Activated T-helper 1 cell treated with anti-CD3 and anti-CD28 coated beads, Interleukin-12 subunit alpha, Interleukin-12 subunit beta, Interleukin-2, Interleukin-4 antibody, amounts not matched to agents 30 ng/mL and 10 ng/mL and 1 ng/mL, durations not matched to agents 14 hours and 24 hours and 36 hours (primary cell): ENCODE measurements at regions not wholly inside any gene's neighbourhood (a gene's known extent, or its start where the extent isn't known, plus 50 kb on each side); places are given as distances from the start of the nearest gene placed in this dataset.

ENCODE experiments used
- DNase-seq: peaks from one replicate; pipeline ENCODE4 v3.0.0; 2021; ENCODE audit warnings: low spot score
- H3K27ac Mint-ChIP-seq: one replicate; pipeline ENCODE4 v1.8.0; 2021; ENCODE audit warnings: mild to moderate bottlenecking, mixed read lengths
- H3K27me3 Mint-ChIP-seq: one replicate; pipeline ENCODE4 v1.8.0; 2022; ENCODE audit warnings: mild to moderate bottlenecking, moderate library complexity, mixed read lengths; ENCODE audit not compliant: insufficient read depth
- H3K36me3 Mint-ChIP-seq: one replicate; pipeline ENCODE4 v1.8.0; 2021; ENCODE audit warnings: low read depth, mixed read lengths
- H3K4me1 Mint-ChIP-seq: one replicate; pipeline ENCODE4 v1.8.0; 2021; ENCODE audit warnings: low read depth, mixed read lengths
- H3K4me3 Mint-ChIP-seq: one replicate; pipeline ENCODE4 v1.8.0; 2021; ENCODE audit warnings: mild to moderate bottlenecking, moderate library complexity, mixed read lengths
- H3K9me3 Mint-ChIP-seq: one replicate; pipeline ENCODE4 v1.8.0; 2021; ENCODE audit warnings: mixed read lengths
- intact Hi-C: fragments of 100-400 bp; cut with micrococcal nuclease; formaldehyde crosslinking; loops from one replicate; pipeline ENCODE4 v1.15.1; 2024

DNA sequence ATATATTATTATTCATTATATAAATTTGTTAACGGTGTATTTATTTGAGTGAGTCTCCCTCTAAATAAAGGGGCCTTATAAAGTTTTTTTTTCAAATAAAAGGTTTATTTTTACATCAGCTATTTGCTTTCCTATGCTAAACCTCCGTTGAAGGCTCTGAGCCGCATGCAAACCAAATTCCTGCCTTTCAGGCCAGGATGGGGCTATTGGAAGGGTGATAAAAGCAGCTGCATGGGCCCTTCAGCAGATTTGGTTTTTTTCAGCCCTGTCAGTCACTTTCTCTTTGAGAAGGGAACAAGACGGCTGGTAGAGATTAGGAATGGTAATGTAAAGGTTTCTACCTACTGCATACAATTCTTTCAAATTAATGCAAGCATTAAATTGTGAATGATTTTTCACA, 244.2 kb downstream of the WNT5A start:
- Mint-ChIP-seq H3K4me3 (no peak overlapping the region), H3K27me3 (no peaks in the 10 kb centered on the region), H3K36me3 (no peaks in the 10 kb centered on the region), H3K9me3 (peaks cover 3% of the 10 kb centered on the region), H3K27ac (no peak overlapping the region), H3K4me1 (no peaks in the 10 kb centered on the region)
- intact Hi-C loops: no loop called here
- DNase-seq: no peak

DNA sequence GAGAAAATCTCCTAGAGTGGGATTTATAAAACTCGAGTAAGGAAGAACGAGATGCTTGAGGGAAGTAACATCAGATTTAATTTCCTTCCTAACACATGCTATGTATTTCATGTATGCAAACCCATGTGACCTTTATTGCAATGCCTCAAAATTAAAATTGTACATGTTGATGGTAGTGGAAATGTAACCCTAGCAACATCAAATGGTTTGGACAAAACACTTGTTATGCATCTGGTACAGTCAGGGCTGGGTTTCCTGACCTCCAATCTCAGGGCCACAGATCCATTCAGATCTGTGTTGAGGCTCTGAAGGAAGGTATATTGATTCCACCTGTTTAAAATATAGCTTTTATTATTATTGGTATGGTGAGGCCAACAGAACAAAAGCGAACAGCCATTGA, 246.0 kb downstream of the WNT5A start:
- DNase-seq: no peak
- peaks cover 9% of the 10 kb centered on the region for H3K9me3 Mint-ChIP-seq

DNA sequence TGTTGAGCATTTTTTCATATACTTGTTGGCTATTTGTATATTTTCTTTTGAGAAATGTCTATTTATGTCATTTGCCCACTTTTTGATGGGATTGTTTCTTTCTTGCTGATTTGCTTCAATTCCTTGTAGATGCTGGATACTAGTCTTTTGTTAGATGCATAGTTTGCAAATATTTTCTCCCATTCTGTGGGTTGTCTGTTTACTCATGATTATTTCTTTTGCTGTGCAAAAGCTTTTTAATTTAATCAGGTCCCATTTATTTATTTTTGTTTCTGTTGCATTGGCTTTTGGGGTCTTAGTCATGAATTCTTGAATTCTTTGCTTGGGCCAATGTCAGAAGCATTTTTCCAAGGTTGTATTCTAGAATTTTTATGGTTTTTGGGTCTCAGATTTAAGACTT, 251.7 kb downstream of the WNT5A start:
- intact Hi-C loops: no loop called here
- Mint-ChIP-seq H3K36me3 (no peaks in the 10 kb centered on the region), H3K4me1 (no peaks in the 10 kb centered on the region), H3K27ac (no peak overlapping the region), H3K4me3 (no peak overlapping the region), H3K9me3 (peaks cover 12% of the 10 kb centered on the region), H3K27me3 (no peaks in the 10 kb centered on the region)
- no peak for DNase-seq

More for the DNA sequence above, 246.0 kb downstream of the WNT5A start:
- intact Hi-C loops: no loop called here
- Mint-ChIP-seq H3K4me1 (no peaks in the 10 kb centered on the region), H3K27ac (no peak overlapping the region), H3K36me3 (no peaks in the 10 kb centered on the region), H3K4me3 (no peak overlapping the region), H3K27me3 (no peaks in the 10 kb centered on the region)

DNA sequence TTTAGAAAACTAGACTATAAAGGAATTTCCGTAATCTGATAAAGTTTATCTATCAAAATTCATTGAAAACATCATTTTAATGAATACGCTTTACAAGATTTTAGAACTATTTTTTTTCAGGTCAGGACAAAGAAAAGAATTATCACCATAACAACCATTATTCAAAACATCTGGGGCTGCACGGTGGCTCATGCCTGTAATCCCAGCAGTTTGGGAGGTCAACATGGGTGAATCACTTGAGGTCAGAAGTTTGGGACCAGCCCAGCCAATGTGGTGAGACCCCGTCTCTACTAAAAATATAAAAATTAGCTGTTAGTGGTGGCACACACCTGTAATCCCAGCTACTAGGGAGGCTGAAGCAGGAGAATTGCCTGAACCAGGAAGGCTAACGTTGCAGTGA, 260.4 kb downstream of the WNT5A start:
- DNase-seq: no peak

DNA sequence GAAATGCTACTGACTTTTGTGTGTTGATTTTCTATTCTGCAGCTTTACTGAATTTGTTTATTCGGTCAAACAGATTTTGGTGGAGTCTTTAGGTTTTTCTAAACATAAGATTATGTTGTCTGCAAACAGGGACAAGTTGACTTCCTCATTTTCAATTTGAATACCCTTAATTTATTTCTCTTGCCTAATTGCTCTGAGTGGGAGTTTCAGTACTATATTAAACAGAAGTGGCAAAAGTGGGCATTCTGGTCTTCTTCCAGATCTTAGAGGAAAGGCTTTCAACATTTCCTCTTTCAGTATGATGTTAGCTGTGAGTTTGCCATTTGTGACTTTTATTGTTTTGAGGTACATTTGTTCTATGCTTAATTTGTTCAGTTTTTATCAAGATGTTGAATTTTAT, 268.5 kb downstream of the WNT5A start:
- Mint-ChIP-seq H3K9me3 (peaks cover 9% of the 10 kb centered on the region), H3K4me1 (no peaks in the 10 kb centered on the region), H3K4me3 (no peak overlapping the region), H3K27ac (no peak overlapping the region), H3K27me3 (no peaks in the 10 kb centered on the region), H3K36me3 (no peaks in the 10 kb centered on the region)
- intact Hi-C loops: no loop called here
- DNase-seq: no peak

More for the DNA sequence above, 260.4 kb downstream of the WNT5A start:
- Mint-ChIP-seq H3K9me3 (no peaks in the 10 kb centered on the region), H3K27ac (no peak overlapping the region), H3K36me3 (no peaks in the 10 kb centered on the region), H3K27me3 (no peaks in the 10 kb centered on the region), H3K4me3 (no peak overlapping the region), H3K4me1 (no peaks in the 10 kb centered on the region)
- intact Hi-C loops: no loop called here

DNA sequence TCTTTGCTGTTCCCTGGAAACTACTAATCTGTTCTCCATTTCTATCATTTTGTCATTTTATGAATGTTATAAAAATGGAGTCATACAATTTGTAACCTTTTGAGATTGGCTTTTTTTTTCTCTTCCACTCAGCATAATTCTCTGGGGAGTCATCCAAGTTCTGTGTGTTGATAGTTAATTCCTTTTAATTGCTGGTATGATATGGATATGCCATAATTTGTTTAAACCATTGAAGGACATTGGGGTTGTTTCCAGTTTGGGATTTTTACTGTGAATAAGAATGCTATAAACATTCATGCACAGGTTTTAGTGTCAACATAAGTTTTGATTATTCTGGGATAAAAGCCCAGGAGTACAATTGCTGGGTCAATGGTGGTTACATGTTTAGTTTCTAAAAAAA, 279.4 kb downstream of the WNT5A start:
- intact Hi-C loops: no loop called here
- no peaks in the 10 kb centered on the region for H3K27me3 Mint-ChIP-seq
- no peak overlapping the region for H3K27ac Mint-ChIP-seq
- no peaks in the 10 kb centered on the region for H3K36me3 Mint-ChIP-seq
- H3K9me3 Mint-ChIP-seq: no peaks in the 10 kb centered on the region
- no peak overlapping the region for H3K4me3 Mint-ChIP-seq
- H3K4me1 Mint-ChIP-seq: no peaks in the 10 kb centered on the region
- no peak for DNase-seq

DNA sequence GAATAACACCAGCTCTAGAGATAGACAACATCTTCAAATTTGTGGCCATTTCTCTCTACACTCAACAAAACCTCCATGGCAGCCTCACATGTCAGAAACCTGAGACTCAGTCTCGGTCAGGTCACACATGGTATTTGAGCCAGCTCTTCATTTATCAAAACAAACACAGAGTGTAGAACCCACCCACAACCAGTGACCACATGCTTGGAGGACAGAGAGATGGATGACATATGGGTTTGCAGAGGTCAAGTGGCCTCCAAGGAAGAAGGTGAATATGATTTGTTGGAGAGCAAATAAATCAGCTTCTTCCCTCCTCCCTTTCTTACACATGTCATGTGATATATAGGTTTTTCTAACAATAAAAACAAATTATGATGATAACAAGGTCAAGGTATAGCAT, 278.1 kb upstream of the LRTM1 start:
- Mint-ChIP-seq H3K4me1 (no peaks in the 10 kb centered on the region), H3K4me3 (no peak overlapping the region), H3K36me3 (no peaks in the 10 kb centered on the region), H3K27me3 (no peaks in the 10 kb centered on the region), H3K27ac (no peak overlapping the region), H3K9me3 (no peaks in the 10 kb centered on the region)
- intact Hi-C loops: no loop called here
- DNase-seq: no peak

DNA sequence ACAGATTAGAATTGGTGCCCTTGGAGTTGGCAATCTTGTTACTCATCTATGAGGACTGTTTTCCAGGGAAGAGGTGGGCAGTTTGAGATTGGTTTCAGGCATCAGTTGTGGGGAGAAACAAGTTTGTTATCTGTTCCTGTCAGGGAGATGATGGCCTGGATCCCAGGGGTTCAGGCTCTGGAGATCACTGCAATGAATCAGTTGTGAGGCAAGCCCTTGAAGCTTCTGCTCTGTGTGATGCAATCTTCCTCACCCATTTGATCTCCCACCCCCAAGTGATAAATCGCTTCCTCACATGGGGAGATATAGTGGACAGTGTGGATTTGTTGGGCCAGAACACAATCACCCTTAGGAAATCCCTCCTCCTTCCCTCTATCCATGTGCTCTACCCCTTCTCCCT, 276.6 kb upstream of the LRTM1 start:
- Mint-ChIP-seq H3K4me3 (no peak overlapping the region), H3K9me3 (no peaks in the 10 kb centered on the region), H3K36me3 (no peaks in the 10 kb centered on the region), H3K27me3 (no peaks in the 10 kb centered on the region), H3K27ac (no peak overlapping the region), H3K4me1 (no peaks in the 10 kb centered on the region)
- intact Hi-C loops: no loop called here
- DNase-seq: no peak

DNA sequence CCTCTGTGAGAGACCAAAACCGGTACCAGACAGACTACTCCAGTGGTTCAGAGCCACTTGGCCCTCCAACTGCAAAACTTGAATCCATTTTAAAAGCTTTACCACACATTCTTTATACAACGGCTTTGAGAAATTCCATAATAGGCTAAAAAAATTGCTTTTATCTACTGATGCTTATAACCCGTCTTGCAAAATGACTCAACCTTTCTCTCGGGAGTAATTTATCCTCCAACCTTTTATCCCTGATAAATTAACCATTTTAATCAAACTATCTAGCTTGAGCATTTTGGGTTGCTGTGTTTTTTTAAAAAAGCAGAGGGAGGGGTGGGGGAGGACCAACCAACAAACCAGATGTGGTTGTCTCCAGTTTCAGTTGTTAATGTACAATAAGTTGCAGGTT, 275.7 kb upstream of the LRTM1 start:
- no peaks in the 10 kb centered on the region for H3K36me3 Mint-ChIP-seq
- no peaks in the 10 kb centered on the region for H3K27me3 Mint-ChIP-seq
- intact Hi-C loops: no loop called here
- DNase-seq: no peak
- H3K4me1 Mint-ChIP-seq: no peaks in the 10 kb centered on the region
- H3K4me3 Mint-ChIP-seq: no peak overlapping the region
- H3K27ac Mint-ChIP-seq: no peak overlapping the region
- no peaks in the 10 kb centered on the region for H3K9me3 Mint-ChIP-seq

DNA sequence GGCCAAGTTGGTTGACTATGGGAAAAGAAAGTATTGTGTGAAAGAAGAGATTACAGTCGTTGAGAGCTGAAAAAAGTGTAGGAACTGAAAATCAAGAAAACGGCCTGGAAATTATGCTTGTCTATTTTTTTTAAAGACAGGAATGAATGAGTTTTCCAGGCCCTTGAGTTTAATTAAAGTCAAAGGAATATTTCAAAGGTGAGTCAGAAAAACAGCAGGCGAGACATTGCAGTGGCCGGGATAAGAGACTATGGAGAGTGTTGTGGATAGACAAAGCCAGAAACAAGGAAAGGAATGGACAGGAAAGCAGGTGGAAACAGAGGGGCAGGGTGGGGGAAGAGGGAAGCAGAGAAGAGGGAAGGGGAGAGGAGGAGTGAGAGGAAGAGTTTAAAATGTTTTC, 275.1 kb upstream of the LRTM1 start:
- H3K4me3 Mint-ChIP-seq: no peak overlapping the region
- no peaks in the 10 kb centered on the region for H3K36me3 Mint-ChIP-seq
- no peaks in the 10 kb centered on the region for H3K4me1 Mint-ChIP-seq
- no peaks in the 10 kb centered on the region for H3K9me3 Mint-ChIP-seq
- peaks cover 2% of the 10 kb centered on the region for H3K27me3 Mint-ChIP-seq
- no peak for DNase-seq
- intact Hi-C loops: no loop called here
- H3K27ac Mint-ChIP-seq: no peak overlapping the region

DNA sequence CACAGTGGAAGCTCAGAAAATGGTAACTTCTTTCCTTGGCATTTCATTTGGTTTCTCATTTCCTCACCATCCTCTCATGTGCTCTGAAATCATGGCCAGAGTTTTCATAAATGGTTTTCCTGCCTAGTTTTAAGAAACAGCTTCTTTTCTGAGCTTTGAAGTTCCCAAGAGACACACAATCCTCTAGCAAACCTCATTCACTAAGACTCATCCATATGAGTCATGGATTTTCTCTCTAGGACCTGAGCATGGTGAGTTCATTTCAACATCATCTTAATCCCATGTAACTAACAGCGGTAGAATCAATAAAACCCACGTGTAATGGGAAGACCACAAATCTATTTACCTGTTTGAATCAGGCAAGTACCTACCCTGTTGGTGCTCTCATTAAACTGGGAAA, 274.5 kb upstream of the LRTM1 start:
- intact Hi-C loops: no loop called here
- Mint-ChIP-seq H3K27ac (no peak overlapping the region), H3K36me3 (no peaks in the 10 kb centered on the region), H3K9me3 (no peaks in the 10 kb centered on the region), H3K27me3 (peaks cover 2% of the 10 kb centered on the region), H3K4me3 (no peak overlapping the region), H3K4me1 (no peaks in the 10 kb centered on the region)
- DNase-seq: no peak

DNA sequence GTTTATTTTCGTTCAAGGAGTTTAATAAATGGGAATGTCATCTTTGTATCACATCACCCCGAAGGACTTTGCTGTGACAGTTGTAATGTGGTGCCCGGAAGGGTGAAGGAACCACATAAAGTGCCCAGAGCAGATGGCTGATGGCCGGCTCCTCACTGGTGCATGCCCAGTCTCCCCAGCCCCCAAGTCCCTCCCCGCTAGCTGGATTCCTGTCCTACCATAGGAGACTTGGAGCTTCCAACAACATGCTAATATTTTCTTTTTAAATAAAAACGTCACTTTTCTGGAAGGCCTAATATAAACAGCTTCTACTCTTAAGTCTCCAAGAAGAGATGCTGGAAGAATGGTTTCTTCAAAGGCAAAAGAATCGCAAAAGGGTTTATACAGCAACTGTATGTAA, 273.9 kb upstream of the LRTM1 start:
- Mint-ChIP-seq H3K9me3 (no peaks in the 10 kb centered on the region), H3K27me3 (peaks cover 2% of the 10 kb centered on the region), H3K4me1 (no peaks in the 10 kb centered on the region), H3K4me3 (no peak overlapping the region), H3K27ac (no peak overlapping the region), H3K36me3 (no peaks in the 10 kb centered on the region)
- DNase-seq: no peak
- intact Hi-C loops: no loop called here

DNA sequence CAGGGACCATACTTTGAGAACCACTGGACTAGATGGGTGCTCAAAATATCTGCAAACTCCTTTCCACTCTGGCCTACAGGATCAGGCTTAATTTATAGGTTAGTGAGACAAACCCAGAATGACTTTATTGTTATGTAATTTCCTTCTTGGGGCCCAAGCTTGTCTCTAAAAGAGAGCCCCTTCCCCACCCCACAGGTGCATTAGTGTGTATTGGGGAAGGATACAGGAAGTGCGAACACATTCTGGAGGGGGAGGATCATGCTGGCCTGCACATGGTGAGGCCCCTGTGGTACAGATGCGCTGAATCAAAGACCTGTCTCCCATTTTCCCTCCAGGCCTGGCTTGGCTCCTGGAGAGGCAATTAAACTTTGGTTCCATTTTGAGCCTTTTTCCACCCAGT, 273.0 kb upstream of the LRTM1 start:
- Mint-ChIP-seq H3K27me3 (peaks cover 2% of the 10 kb centered on the region), H3K9me3 (no peaks in the 10 kb centered on the region), H3K4me1 (no peaks in the 10 kb centered on the region), H3K27ac (no peak overlapping the region), H3K4me3 (no peak overlapping the region), H3K36me3 (no peaks in the 10 kb centered on the region)
- intact Hi-C loops: no loop called here
- DNase-seq: no peak

DNA sequence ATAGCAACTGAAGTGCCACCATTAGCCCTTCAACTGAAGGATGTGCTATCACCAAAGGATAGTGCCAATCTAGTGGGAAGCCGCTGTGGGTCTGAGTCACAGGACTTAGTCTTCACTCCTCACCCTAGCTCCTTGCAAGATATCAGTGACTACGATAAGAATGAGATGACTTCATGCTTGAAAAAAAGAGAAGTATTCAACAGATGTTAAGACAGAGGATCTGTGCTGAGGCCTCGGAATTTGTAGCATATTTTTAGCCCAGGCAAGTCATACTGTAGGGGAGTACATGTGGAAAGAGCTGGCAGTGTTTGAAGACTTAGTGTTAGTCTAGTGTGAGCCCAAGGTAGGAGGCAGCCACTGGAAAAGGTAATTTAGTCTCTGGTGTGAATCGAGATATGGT, 270.7 kb upstream of the LRTM1 start:
- Mint-ChIP-seq H3K36me3 (no peaks in the 10 kb centered on the region), H3K27me3 (peaks cover 2% of the 10 kb centered on the region), H3K9me3 (peaks cover 4% of the 10 kb centered on the region), H3K4me1 (no peaks in the 10 kb centered on the region), H3K27ac (no peak overlapping the region), H3K4me3 (no peak overlapping the region)
- no peak for DNase-seq
- intact Hi-C loops: no loop called here
